Hepatocyte (in vitro differentiated cells): ENCODE measurements at regions not wholly inside any gene's neighbourhood (a gene's known extent, or its start where the extent isn't known, plus 50 kb on each side); places are given as distances from the start of the nearest gene placed in this dataset.

Experiments
- EZH2 ChIP-seq: fragments of 200-600 bp; sonication (generic); IDR thresholded peaks from 2 replicates; pipeline ENCODE4 v1.6.1; 2016; ENCODE audit warnings: antibody characterized with exemption, mild to moderate bottlenecking, borderline replicate concordance
- EZH2phosphoT487 ChIP-seq: fragments of 200-600 bp; sonication (generic); IDR thresholded peaks from one replicate; pipeline ENCODE4 v1.6.1; 2018; ENCODE audit warnings: antibody characterized with exemption, mild to moderate bottlenecking, low read depth, moderate library complexity; ENCODE audit not compliant: unreplicated experiment, severe bottlenecking
- TF ChIP-seq, protein P1 (sequence below): fragments of 200-600 bp; sonication (generic); IDR thresholded peaks from 2 replicates; pipeline ENCODE4 v1.5.1; 2016; ENCODE audit warnings: antibody characterized with exemption, mild to moderate bottlenecking; ENCODE audit not compliant: poor library complexity

DNA sequence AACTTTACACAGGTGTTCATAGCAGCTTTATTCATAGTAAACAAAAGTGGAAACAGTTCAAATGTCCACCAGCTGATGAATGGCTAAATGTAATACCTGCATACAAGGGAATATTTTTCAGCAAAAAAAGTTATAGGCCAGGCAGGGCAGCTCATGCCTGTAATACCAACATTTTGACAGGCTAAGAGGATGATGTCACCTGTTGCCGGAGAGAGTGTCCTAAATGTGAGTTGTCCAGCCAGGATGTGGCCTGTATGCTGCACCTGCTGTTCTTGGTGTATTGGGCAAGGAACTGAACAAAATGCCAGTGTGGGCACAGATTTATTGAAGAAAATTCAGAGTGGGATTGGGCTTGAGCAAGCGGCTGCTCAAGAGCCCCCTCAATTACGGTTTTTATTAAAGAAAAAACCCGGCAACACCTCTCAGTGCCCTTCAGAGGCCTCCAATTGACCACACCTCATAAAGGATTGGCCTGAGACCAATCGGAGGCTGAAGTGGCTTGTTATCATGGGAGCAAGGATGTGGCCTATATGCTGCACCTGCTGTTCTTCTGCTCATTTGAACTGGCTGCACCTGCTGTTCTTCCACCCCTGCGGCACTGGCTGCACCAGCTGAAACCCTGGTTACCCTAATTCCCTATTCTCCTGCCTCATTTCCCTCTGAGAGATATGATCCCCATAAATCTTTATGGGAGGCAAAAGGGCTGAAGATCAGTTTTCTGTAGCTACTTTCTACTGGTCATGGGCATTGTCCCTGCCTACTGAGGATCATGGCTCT, 129.8 kb downstream of the GPCPD1 start:
- TF ChIP-seq, protein P1, sequence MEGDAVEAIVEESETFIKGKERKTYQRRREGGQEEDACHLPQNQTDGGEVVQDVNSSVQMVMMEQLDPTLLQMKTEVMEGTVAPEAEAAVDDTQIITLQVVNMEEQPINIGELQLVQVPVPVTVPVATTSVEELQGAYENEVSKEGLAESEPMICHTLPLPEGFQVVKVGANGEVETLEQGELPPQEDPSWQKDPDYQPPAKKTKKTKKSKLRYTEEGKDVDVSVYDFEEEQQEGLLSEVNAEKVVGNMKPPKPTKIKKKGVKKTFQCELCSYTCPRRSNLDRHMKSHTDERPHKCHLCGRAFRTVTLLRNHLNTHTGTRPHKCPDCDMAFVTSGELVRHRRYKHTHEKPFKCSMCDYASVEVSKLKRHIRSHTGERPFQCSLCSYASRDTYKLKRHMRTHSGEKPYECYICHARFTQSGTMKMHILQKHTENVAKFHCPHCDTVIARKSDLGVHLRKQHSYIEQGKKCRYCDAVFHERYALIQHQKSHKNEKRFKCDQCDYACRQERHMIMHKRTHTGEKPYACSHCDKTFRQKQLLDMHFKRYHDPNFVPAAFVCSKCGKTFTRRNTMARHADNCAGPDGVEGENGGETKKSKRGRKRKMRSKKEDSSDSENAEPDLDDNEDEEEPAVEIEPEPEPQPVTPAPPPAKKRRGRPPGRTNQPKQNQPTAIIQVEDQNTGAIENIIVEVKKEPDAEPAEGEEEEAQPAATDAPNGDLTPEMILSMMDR: no peak
- TF ChIP-seq EZH2 (no peak), EZH2phosphoT487 (no peak)
